ENCODE measurements at regions not wholly inside any gene's neighbourhood (a gene's known extent, or its start where the extent isn't known, plus 50 kb on each side); places are given as distances from the start of the nearest gene placed in this dataset.

GRCh38 chr11:119932828-119933562 lies 204.0 kb upstream of the NECTIN1 start:
- in situ Hi-C loops (cut with MboI; ENCODE audit: low sequenced_read_pairs) = no loop called here
- H3K27me3 ChIP-seq (ENCODE audit: control insufficient read depth, insufficient read depth, low read length) = peaks cover 5% of the 10 kb centered on the region; the same call in 1 of the 2 replicates
- POLR2A ChIA-PET (ENCODE audit: unreplicated experiment) = no interaction called here

More at GRCh38 chr11:119932828-119933562, 204.0 kb upstream of the NECTIN1 start:
- Histone ChIP-seq H3K4me3 (ENCODE audit: insufficient read depth, low read depth, low read length) (no peak overlapping the region), H2BK20ac (ENCODE audit: low read depth, low read length) (no peak overlapping the region), H3K56ac (ENCODE audit: extremely low read depth, insufficient read depth, low read length) (no peak overlapping the region), H4K20me1 (ENCODE audit: insufficient read depth, low read length) (no peaks in the 10 kb centered on the region), H3K9ac (ENCODE audit: low read depth, low read length) (no peak overlapping the region), H3K14ac (replicated peaks; ENCODE audit: low read depth, low read length) (no peak overlapping the region), H3K9me1 (ENCODE audit: insufficient read depth, low read length) (no peaks in the 10 kb centered on the region), H4K8ac (ENCODE audit: low read depth in 2 of 2, low read length in 2 of 2) (no peak overlapping the region), H2BK120ac (ENCODE audit: low read depth, low read length) (no peak overlapping the region), H2AK5ac (ENCODE audit: low read depth, low read length) (no peak overlapping the region), H3K79me1 (ENCODE audit: low read depth in 1 of 2, low read length in 2 of 2) (no peaks in the 10 kb centered on the region), H2BK5ac (ENCODE audit: low read depth, low read length, poor library complexity, severe bottlenecking) (no peak overlapping the region), H2AK9ac (replicated peaks; ENCODE audit: low read depth, low read length, poor library complexity) (no peak overlapping the region), H3K4me1 (ENCODE audit: control insufficient read depth, insufficient read depth, low read length) (no peaks in the 10 kb centered on the region), H4K91ac (ENCODE audit: insufficient read depth, low read depth, low read length) (no peak overlapping the region), H3K4me2 (ENCODE audit: low read depth, low read length) (no peak overlapping the region), H2AFZ (replicated peaks; ENCODE audit: low read length, poor library complexity) (no peak overlapping the region), H3K27ac (ENCODE audit: insufficient read depth, low read length) (no peak overlapping the region), H3K9me3 (ENCODE audit: control insufficient read depth, insufficient read depth, low read length) (no peaks in the 10 kb centered on the region), H3K23ac (ENCODE audit: low read depth, low read length) (no peak overlapping the region), H3K36me3 (ENCODE audit: control insufficient read depth, insufficient read depth, low read length) (no peaks in the 10 kb centered on the region), H2BK15ac (ENCODE audit: low read depth, low read length) (no peak overlapping the region), H3K4ac (ENCODE audit: low read depth, low read length) (no peak overlapping the region), H4K5ac (ENCODE audit: low read depth, low read length) (no peak overlapping the region), H3K18ac (ENCODE audit: low read depth, low read length) (no peak overlapping the region)
- TF ChIP-seq RAD21 (IDR thresholded peaks at IDR 0.05; ENCODE audit: low read length) (no peak), RFX5 (IDR thresholded peaks at IDR 0.05; ENCODE audit: low read depth, low read length) (no peak)
- ATAC-seq (ENCODE audit: low read depth) (no peak), DNase-seq (no peak)
- no TSS peak for BruUV-seq (replicated peaks)
- CTCF ChIA-PET = no interaction called here
- intact Hi-C loops (cut with micrococcal nuclease) (no loop called here), dilution Hi-C loops (cut with HindIII; ENCODE audit: low sequenced_read_pairs, unreplicated experiment) (no loop called here)
- WGBS, 2 experiments (ENCODE audit: extremely low coverage in 2 of 2, insufficient read length in 1 of 2) = no CpG with 5 or more reads among the region's 9 CpGs

Data from IMR-90 (cell line).